HG03460 (cell line): ENCODE measurements at regions not wholly inside any gene's neighbourhood (a gene's known extent, or its start where the extent isn't known, plus 50 kb on each side); places are given as distances from the start of the nearest gene placed in this dataset.
"Not testable (repeated sequence)": the region's sequence is repeated elsewhere in the genome, so short reads cannot be mapped to it uniquely, and the experiment has no call there.

Experiments used
- ATAC-seq: cut with Tn5 transposase; IDR thresholded peaks from one replicate; pipeline ENCODE4 v1.9.1; 2021; ENCODE audit not compliant: unreplicated experiment

- ATAC-seq: no peak
Measured at GRCh38 chr17:64785011-64785421, 122.9 kb upstream of the SMURF2 start.

- no peak for ATAC-seq
Measured at GRCh38 chr17:64784353-64785010, 122.4 kb upstream of the SMURF2 start.

- ATAC-seq: no peak
Measured at GRCh38 chr17:64783556-64784352, 121.6 kb upstream of the SMURF2 start.

- no peak for ATAC-seq
Measured at GRCh38 chr17:64783031-64783461, 120.9 kb upstream of the SMURF2 start.

GRCh38 chr17:64781810-64782555 lies 119.9 kb upstream of the SMURF2 start:
- ATAC-seq: no peak

GRCh38 chr17:64781014-64781756 lies 119.1 kb upstream of the SMURF2 start:
- no peak for ATAC-seq

- ATAC-seq: no peak
Measured at GRCh38 chr17:64780096-64781013, 118.2 kb upstream of the SMURF2 start.

GRCh38 chr17:64779376-64780095 lies 117.4 kb upstream of the SMURF2 start:
- ATAC-seq: no peak

- ATAC-seq: not testable (repeated sequence)
Measured at GRCh38 chr17:64779098-64779375, 116.9 kb upstream of the SMURF2 start.

- no peak for ATAC-seq
Measured at GRCh38 chr17:64778240-64779097, 116.4 kb upstream of the SMURF2 start.

- no peak for ATAC-seq
Measured at GRCh38 chr17:64777415-64778239, 115.5 kb upstream of the SMURF2 start.

GRCh38 chr17:64776720-64777414 lies 114.8 kb upstream of the SMURF2 start:
- ATAC-seq: peak; percentile 49

- no peak for ATAC-seq
Measured at GRCh38 chr17:64775701-64776570, 113.8 kb upstream of the SMURF2 start.

- no peak for ATAC-seq
Measured at GRCh38 chr17:64774888-64775540, 112.9 kb upstream of the SMURF2 start.

GRCh38 chr17:64773836-64774761 lies 112.0 kb upstream of the SMURF2 start:
- ATAC-seq: no peak
